NCI-H2081 treated with DMSO at 0.1 percent for 48 hours (cell line): ENCODE measurements at regions not wholly inside any gene's neighbourhood (a gene's known extent, or its start where the extent isn't known, plus 50 kb on each side); places are given as distances from the start of the nearest gene placed in this dataset.
A peak's percentile ranks its signal among the peaks of the same experiment; 100 is the strongest.
"Not testable (repeated sequence)": the region's sequence is repeated elsewhere in the genome, so short reads cannot be mapped to it uniquely, and the experiment has no call there.

Experiments
- DNase-seq: peaks from one replicate; lab custom pipeline; 2025; lab: John Stamatoyannopoulos, UW

GRCh38 chr14:55847766-55848165 is 267.8 kb downstream of the KTN1 start:
- no peak for DNase-seq

DNA sequence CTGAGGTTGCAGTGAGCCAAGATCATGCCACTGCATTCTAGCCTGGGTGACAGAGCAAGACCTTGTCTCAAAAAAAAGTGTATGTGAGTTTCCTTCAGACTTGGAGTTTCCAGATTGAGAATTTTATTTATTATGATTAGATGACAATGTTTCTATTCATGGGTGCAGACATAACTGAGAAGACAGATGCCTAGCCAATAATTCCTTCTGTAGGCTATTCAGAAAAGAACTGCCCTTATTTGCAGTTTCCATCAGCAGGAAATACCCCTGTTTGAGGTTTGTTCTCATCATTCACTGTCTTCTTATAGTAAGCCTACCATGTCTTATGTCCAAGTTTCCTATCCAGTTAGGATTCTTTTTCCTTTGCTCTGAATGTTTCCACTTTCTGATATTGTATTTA is 269.0 kb downstream of the KTN1 start:
- DNase-seq, result no peak

GRCh38 chr14:55849833-55850232 is 268.4 kb upstream of the PELI2 start:
- no peak for DNase-seq

DNA sequence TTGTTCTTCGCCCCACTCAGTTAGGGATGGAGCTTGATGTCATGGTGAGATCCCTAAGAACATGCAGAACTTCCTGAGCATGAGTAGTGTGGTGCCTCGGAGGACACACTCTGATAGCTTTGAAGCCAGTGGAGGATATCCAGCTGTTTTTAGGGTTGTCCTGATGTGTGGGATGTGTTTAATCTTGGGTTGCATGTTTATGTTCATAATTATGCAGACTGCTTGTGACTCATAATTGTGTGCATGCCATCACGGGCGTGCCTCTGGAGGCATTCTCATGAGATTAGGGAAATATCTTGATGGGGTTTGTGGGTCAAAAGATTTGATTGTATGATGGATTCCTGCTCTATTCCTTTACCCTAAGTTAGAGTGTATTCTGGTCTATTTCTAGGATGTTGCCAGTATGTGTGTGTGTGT is 267.4 kb upstream of the PELI2 start:
- DNase-seq, result no peak

DNA sequence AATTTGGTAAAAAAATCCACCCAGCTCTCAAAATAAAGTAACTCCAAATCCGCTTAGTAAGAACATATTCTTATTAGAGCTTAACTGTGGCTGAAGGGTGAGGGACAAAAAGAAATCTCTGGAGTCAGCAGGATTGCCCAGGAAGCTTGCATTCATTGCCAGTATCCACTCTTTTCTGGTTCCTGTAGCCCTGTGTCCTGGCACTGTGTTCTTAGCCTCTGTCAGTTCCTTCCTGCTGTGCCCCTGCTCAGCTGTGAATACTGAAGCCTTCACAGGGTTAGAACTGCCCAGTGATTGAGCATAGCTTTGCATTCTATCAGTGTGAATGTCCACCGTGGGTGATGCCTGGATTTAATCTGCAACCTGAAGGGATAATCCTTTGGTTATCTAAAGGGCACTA is 266.9 kb upstream of the PELI2 start:
- DNase-seq, result no peak

DNA sequence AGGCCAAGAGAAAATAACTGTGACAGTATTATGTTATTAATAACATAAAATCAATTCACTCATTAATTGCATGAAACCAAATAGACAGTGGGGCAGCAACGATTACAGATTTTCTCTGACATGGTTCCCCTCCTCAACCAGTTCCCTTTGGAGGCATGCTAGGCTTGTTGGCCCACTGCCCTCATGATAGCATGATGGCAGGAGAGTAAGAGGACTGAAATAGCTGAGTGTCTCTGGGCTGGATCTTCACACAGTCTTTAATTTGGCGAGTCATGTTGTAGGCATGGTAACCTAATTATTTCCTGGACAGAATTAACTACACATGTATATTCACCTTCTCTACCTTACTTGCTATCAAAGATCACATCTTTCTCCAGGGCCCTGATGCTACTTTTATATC is 266.2 kb upstream of the PELI2 start:
- no peak for DNase-seq

DNA sequence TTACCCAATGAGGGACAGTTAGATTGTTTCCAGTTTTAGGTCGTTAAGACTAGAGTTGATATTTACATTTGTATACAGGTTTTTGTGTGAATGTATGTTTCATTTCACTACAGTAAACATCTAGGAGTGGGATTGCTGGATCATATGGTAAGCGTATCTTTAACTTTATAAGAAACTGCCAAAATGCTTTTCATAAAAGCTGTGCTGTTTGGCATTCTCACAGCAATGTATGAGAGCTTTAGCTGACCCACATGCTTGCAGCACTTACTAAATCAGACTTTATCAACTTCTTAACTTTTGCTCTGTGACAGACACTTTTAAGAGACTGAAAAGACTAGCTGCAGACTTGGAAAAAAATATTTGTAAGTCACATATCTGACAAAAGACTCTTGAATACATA is 262.5 kb upstream of the PELI2 start:
- no peak for DNase-seq

- DNase-seq, result no peak
Observed at GRCh38 chr14:55858604-55859003, 259.6 kb upstream of the PELI2 start.

DNA sequence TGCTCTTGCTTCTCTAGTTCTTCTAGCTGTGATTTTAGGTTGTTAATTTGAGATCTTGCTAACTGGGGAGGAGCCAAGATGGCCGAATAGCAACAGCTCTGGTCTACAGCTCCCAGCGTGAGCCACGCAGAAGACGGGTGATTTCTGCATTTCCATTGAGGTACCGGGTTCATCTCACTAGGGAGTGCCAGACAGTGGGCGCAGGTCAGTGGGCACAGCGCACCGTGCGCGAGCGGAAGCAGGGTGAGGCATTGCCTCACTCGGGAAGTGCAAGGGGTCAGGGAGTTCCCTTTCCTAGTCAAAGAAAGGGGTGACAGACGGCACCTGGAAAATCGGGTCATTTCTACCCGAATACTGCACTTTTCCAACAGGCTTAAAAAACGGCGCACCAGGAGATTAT is 256.6 kb upstream of the PELI2 start:
- not testable (repeated sequence) for DNase-seq

DNA sequence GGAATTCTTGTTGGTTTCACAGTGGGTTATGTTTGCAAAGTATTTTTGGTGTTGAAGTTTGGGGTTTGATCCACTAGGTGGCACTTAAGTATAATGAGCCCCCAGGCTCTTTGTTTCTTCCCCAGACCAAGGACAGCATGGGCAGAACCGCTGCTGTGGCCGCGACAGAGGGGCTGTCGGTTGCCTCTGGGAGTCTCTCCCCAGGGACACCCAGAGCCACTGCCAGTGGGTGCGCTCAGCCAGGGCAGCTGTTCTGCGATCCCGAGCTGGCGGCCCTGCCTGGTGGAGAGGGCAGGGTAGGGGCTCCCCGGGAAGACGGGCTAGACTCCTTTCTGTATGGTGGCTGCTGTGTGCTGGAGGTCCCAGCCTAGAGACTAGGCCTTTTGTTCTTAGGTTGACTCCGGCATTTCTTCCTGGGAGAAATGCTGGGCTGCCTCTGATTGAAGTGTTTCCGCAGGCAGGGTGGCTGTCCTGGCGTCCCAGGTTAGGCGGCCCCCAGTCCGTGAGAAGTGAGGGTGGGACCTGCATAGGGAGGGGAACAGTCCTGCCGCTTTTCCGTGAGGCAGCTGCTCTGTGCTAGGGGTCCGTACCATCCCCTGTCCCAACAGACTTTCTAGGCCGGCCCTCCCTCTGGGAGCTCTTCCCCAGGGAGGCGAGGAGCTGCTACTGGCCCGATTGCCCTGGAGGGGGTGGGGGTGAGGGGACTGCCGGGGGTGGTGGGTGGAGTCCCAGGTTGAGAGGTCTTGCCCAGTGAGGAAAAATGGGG is 253.1 kb upstream of the PELI2 start:
- DNase-seq, result no peak

DNA sequence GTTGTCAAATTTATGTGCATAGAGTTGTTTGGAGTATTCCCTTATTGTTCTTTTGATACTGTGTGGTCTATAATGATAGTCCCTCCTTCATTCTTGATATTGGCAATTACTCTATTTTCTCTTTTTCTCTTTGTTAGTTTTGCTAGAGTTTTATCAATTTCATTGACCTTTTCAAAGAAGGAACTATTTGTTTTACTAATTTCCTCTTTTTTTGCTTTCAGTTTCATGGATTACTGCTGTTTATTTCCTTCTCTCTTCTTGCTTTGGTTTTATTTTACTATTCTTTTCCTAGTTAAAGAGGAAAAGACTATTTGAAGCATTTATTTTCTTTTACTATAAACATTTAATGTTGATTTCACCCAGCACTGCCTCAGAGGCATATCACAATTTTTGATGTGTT is 250.9 kb upstream of the PELI2 start:
- DNase-seq, result no peak

- DNase-seq, result no peak
Observed at GRCh38 chr14:55867719-55868118, 250.5 kb upstream of the PELI2 start.

DNA sequence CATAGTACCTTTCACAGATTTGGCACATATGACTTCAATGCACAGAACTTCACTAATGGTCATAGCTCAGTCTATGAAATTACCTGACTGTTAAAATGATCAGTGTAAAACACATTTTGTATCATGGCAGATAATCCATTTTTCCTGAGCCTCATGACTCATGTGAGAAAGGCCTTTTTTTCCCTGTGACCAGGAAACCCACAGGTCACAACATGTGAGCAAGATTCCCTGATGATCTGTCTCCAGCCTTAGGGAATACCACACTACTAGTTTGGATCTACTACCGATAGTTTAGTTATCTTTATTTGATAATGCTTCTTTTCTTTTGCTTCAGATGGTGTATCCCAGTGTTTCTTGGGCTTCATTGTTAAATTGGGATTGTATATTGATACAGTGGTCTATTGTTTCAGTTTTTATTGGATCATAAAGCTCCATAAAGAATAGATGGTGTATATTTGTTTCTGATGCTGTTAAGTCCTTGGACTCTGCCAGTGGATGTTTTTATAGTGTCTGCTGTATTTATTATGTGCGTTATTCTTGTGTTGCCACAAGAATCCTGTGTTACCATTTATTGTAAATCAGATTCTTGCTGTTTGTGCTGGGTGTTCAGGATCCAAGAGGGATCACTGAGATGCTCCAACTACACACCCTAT is 248.7 kb upstream of the PELI2 start:
- no peak for DNase-seq

DNA sequence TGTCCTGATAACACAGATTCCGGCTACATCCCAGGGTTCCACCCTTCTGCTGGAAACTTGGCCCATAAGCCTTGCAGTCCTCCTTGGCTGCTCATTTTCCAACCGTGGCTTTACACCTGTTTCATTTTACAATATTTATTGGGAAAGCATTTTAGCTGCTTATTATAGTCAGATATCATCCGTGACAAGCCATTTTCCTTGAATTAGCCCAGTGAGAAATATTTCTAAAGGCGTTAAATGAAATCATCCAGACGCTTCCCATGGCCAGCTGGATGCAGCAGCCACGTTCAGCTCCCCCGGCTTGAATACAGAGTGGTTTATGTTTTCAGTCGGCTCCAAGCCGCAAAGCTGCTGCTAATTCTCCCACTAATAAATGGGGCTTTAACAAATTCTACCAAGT is 245.0 kb upstream of the PELI2 start:
- no peak for DNase-seq

- DNase-seq, result no peak
Observed at GRCh38 chr14:55874785-55875184, 243.4 kb upstream of the PELI2 start.

DNA sequence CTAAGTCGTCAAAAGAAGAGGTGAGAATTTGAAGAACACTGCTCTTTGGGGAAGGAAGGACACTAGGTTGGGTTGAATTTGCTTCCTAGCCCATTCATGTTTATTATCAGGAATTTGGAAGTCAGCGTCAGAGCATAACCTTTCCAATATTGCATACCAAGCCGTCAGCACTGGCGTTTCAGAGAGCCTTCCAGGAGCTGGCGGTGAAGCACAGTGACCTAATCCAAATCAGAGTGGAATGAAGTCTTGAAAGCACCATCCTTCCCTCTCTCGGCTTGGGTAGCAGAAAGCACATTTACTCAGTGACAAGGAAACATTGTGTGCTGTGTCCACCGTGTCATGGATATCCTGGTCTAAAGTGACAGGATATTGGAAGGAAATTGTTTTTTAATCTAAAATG is 240.3 kb upstream of the PELI2 start:
- no peak for DNase-seq

GRCh38 chr14:55881577-55882241 is 236.5 kb upstream of the PELI2 start:
- DNase-seq, result no peak

- DNase-seq, result no peak
Observed at GRCh38 chr14:55884819-55885218, 233.4 kb upstream of the PELI2 start.

DNA sequence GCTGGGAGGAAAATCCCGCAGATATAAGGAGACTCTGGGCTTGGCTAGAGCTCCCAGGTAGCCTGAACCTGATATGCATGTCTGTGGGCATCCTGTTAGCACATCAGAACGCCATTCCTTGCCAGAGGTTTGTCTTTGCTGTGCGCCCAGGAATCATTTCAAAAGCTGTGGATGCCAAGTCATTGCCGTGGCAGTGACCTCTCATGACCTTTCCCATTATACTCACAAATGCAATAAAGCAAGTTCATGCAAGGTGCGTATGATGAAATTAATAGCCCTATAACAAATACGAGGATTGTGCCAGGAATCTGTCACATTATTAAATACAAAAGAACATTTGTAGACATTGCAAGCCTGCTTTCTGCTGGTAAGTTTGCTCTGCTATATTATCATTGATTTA is 229.1 kb upstream of the PELI2 start:
- peak; percentile 61 for DNase-seq

DNA sequence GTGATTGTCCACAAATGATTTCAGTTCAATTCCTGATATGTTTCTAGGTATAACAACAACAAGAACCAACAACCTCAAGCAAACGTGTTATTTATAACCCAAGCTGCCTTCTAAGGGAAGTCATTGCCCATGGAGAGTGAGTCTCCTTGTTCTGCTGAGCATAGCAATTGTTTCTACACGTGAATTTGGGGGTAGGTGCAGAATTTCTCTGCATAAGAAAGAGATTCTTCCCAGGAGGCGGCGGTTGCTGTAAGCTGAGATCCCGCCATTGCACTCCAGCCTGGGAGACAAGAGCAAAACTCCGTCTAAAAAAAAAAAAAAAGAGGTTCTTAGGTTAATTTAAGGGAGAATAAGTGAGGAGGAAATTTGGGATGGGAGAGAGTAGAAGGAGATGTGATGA is 226.5 kb upstream of the PELI2 start:
- no peak for DNase-seq

- no peak for DNase-seq
Observed at GRCh38 chr14:55892906-55893305, 225.3 kb upstream of the PELI2 start.

GRCh38 chr14:55893705-55894104 is 224.5 kb upstream of the PELI2 start:
- DNase-seq, result no peak

DNA sequence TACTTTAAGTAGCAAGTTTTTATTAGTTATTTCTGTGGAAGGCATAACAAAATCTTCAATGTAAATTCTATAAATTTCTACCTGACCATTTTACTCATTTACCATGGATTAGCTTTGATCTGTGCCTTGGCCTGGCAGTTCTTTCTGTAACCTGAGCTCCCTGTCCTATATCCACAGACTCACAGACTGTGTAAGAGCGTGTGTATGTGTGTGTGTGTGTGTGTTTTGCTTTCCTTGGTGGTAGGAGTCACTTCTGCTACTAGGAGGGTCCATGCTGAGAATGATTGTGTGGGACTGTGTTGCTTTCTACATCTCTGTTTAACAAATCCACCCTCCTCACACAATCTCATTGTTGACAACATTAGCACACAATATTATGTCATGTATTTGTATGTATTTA is 221.2 kb upstream of the PELI2 start:
- DNase-seq, result no peak
